Brain microvascular endothelial cell (primary cell): ENCODE measurements at regions not wholly inside any gene's neighbourhood (a gene's known extent, or its start where the extent isn't known, plus 50 kb on each side); places are given as distances from the start of the nearest gene placed in this dataset.

Experiments used
- DNase-seq: peaks from one replicate; pipeline ENCODE4 v3.0.0-alpha.2; 2020
- H3K27ac ChIP-seq: fragments of 250-450 bp; sonication (Bioruptor Pico); 2 replicates; pipeline ENCODE4 v1.5.1; 2020; ENCODE audit warnings: mild to moderate bottlenecking, moderate library complexity
- H3K27me3 ChIP-seq: fragments of 250-450 bp; sonication (Bioruptor Pico); replicated peaks from 2 replicates; pipeline ENCODE4 v1.5.1; 2020; ENCODE audit warnings: mild to moderate bottlenecking
- H3K36me3 ChIP-seq: fragments of 250-450 bp; sonication (Bioruptor Pico); replicated peaks from 2 replicates; pipeline ENCODE4 v1.5.1; 2020; ENCODE audit warnings: mild to moderate bottlenecking
- H3K4me3 ChIP-seq: 2 replicates; pipeline ENCODE4 v1.5.1; 2011; ENCODE audit warnings: low read depth, mild to moderate bottlenecking, control low read depth, low read length, moderate library complexity
- in situ Hi-C: cut with HindIII; loops from 2 replicates; pipeline ENCODE4 v1.10.0; 2017; ENCODE audit warnings: low sequenced_read_pairs, low pct_ligation_motif_present
- TF ChIP-seq, protein P1 (sequence below): IDR thresholded peaks from 2 replicates; pipeline ENCODE4 v1.5.1; 2011; ENCODE audit warnings: low read depth, mild to moderate bottlenecking, moderate library complexity, low read length, control low read depth, inconsistent platforms; ENCODE audit errors: missing control alignments

DNA sequence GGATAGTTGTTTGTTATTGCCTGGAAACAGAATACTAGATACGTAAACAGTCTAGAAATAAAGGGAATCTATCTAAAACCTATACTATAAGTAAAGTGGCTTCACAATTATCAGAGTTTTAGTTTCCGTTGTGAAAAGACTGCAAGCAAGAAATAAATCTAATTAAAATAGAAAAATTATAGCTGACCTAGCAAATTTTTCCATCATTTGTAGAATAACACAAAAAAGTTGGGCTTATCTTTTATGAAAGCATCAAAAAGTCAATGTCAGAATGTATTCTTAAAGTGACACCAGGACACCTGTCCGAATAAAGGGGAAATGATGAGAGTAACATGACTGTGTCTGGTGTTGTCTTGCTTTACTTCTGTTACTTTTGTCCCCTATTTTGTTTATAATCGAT is 1248.9 kb upstream of the MIR17HG start:
- Histone ChIP-seq H3K27ac (no peak overlapping the region), H3K27me3 (no peaks in the 10 kb centered on the region), H3K4me3 (no peak overlapping the region), H3K36me3 (no peaks in the 10 kb centered on the region)
- in situ Hi-C loops: no loop called here
- TF ChIP-seq, protein P1, sequence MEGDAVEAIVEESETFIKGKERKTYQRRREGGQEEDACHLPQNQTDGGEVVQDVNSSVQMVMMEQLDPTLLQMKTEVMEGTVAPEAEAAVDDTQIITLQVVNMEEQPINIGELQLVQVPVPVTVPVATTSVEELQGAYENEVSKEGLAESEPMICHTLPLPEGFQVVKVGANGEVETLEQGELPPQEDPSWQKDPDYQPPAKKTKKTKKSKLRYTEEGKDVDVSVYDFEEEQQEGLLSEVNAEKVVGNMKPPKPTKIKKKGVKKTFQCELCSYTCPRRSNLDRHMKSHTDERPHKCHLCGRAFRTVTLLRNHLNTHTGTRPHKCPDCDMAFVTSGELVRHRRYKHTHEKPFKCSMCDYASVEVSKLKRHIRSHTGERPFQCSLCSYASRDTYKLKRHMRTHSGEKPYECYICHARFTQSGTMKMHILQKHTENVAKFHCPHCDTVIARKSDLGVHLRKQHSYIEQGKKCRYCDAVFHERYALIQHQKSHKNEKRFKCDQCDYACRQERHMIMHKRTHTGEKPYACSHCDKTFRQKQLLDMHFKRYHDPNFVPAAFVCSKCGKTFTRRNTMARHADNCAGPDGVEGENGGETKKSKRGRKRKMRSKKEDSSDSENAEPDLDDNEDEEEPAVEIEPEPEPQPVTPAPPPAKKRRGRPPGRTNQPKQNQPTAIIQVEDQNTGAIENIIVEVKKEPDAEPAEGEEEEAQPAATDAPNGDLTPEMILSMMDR: no peak
- DNase-seq: no peak

GRCh38 chr13:90099847-90100246 is 1247.6 kb upstream of the MIR17HG start:
- in situ Hi-C loops: no loop called here
- H3K36me3 ChIP-seq: no peaks in the 10 kb centered on the region
- H3K27ac ChIP-seq: no peak overlapping the region
- H3K4me3 ChIP-seq: no peak overlapping the region
- TF ChIP-seq, protein P1: no peak
- DNase-seq: no peak
- no peaks in the 10 kb centered on the region for H3K27me3 ChIP-seq

- Histone ChIP-seq H3K4me3 (no peak overlapping the region), H3K27me3 (no peaks in the 10 kb centered on the region), H3K36me3 (no peaks in the 10 kb centered on the region), H3K27ac (no peak overlapping the region)
- in situ Hi-C loops: no loop called here
- no peak for DNase-seq
- TF ChIP-seq, protein P1: no peak
Measured at GRCh38 chr13:90103099-90103784, 1244.2 kb upstream of the MIR17HG start.

- no peak overlapping the region for H3K27ac ChIP-seq
- no peak overlapping the region for H3K4me3 ChIP-seq
- H3K27me3 ChIP-seq: no peaks in the 10 kb centered on the region
- in situ Hi-C loops: no loop called here
- H3K36me3 ChIP-seq: no peaks in the 10 kb centered on the region
- TF ChIP-seq, protein P1: no peak
- DNase-seq: no peak
Measured at GRCh38 chr13:90104764-90105163, 1242.7 kb upstream of the MIR17HG start.

DNA sequence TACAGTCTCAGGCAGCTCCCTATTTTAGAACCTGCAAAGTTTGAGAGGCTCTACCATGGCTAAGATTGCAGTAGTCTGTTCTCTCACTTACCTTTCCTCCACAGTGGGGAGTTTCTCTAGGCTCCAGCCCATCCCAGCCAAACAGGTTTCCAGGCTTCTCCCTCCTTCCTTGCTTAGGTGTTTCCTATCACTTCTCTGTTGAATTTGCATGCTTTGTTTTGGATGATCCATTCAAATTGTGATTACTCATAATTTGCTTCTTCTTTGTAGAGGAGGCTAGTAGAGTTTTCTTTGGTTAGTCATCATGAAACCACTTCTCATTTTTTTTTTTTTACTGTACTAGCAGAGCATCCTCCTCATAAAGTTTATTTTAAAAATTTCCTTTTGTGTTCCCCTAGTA is 1242.2 kb upstream of the MIR17HG start:
- no peaks in the 10 kb centered on the region for H3K36me3 ChIP-seq
- no peaks in the 10 kb centered on the region for H3K27me3 ChIP-seq
- TF ChIP-seq, protein P1: no peak
- in situ Hi-C loops: no loop called here
- no peak overlapping the region for H3K27ac ChIP-seq
- H3K4me3 ChIP-seq: no peak overlapping the region
- no peak for DNase-seq
